Suprapubic skin (tissue), 4 donors: ENCODE measurements at regions not wholly inside any gene's neighbourhood (a gene's known extent, or its start where the extent isn't known, plus 50 kb on each side); places are given as distances from the start of the nearest gene placed in this dataset.

Experiments used
- DNase-seq, 2 donors: peaks; one replicate each; pipeline ENCODE4 v3.0.0-alpha.2; 2019; ENCODE audit warnings: low spot score in 2 of 2
- H3K27ac ChIP-seq: fragments of 200-600 bp; sonication (generic); one replicate; pipeline ENCODE4 v1.5.1; 2019
- H3K27me3 ChIP-seq: fragments of 200-600 bp; sonication (generic); one replicate; pipeline ENCODE4 v1.5.1; 2019
- H3K36me3 ChIP-seq: fragments of 200-600 bp; sonication (generic); one replicate; pipeline ENCODE4 v1.5.1; 2019
- H3K4me1 ChIP-seq: fragments of 200-600 bp; sonication (generic); one replicate; pipeline ENCODE4 v1.5.1; 2019
- H3K4me3 ChIP-seq: fragments of 200-600 bp; sonication (generic); one replicate; pipeline ENCODE4 v1.5.1; 2019; ENCODE audit warnings: mild to moderate bottlenecking
- H3K9me3 ChIP-seq: fragments of 200-600 bp; sonication (generic); one replicate; pipeline ENCODE4 v1.5.1; 2019
- CTCF ChIP-seq, 2 donors: fragments of 200-600 bp in 1 of 2; fragments of 450-650 bp in 1 of 2; sonication (generic) in 1 of 2; IDR thresholded peaks; one replicate each; pipeline ENCODE4 v1.5.1; 2016 to 2019; ENCODE audit warnings: antibody characterized with exemption in 2 of 2, mild to moderate bottlenecking in 1 of 2, moderate library complexity in 1 of 2
- EP300 ChIP-seq: sonication (generic); formaldehyde crosslinking; IDR thresholded peaks from one replicate; pipeline ENCODE4 v1.6.1; 2017; ENCODE audit warnings: antibody characterized with exemption
- POLR2A ChIP-seq, 2 donors: fragments of 450-650 bp; IDR thresholded peaks; one replicate each; pipeline ENCODE4 v1.6.1; 2017; ENCODE audit warnings: antibody characterized with exemption in 2 of 2, mild to moderate bottlenecking in 2 of 2, moderate library complexity in 2 of 2
- POLR2AphosphoS5 ChIP-seq, 3 donors: sonication (generic); formaldehyde crosslinking; IDR thresholded peaks; one replicate each; pipeline ENCODE4 v1.6.1; 2017; ENCODE audit warnings: antibody characterized with exemption in 3 of 3
- WGBS: methylation state at CpG from one replicate; pipeline ENCODE4 v1.1.5; 2018; 5-methylcytosine and 5-hydroxymethylcytosine counted together

GRCh38 chr9:81787747-81788632, 98.6 kb upstream of the TLE1 start:
- Histone ChIP-seq H3K27me3 (no peaks in the 10 kb centered on the region), H3K4me3 (no peak overlapping the region), H3K36me3 (no peaks in the 10 kb centered on the region), H3K9me3 (no peaks in the 10 kb centered on the region), H3K4me1 (no peaks in the 10 kb centered on the region), H3K27ac (no peak overlapping the region)
- TF ChIP-seq EP300, result no peak
- TF ChIP-seq POLR2AphosphoS5 (IDR thresholded peaks at IDR 0.05), result no peak
- TF ChIP-seq CTCF (IDR thresholded peaks at IDR 0.05), result no peak
- TF ChIP-seq POLR2A (IDR thresholded peaks at IDR 0.05), result no peak
- 74% methylated on average over 4 of the region's 4 CpGs for WGBS
- DNase-seq, result no peak

GRCh38 chr9:81789721-81790120, 100.4 kb upstream of the TLE1 start:
- Histone ChIP-seq H3K9me3 (no peaks in the 10 kb centered on the region), H3K4me1 (no peaks in the 10 kb centered on the region), H3K27me3 (no peaks in the 10 kb centered on the region), H3K36me3 (no peaks in the 10 kb centered on the region), H3K27ac (no peak overlapping the region), H3K4me3 (no peak overlapping the region)
- WGBS, result 85% methylated on average over 1 of the region's 1 CpG
- no peak for TF ChIP-seq POLR2A (IDR thresholded peaks at IDR 0.05)
- no peak for TF ChIP-seq POLR2AphosphoS5 (IDR thresholded peaks at IDR 0.05)
- no peak for TF ChIP-seq CTCF (IDR thresholded peaks at IDR 0.05)
- TF ChIP-seq EP300, result no peak
- no peak for DNase-seq

GRCh38 chr9:81790166-81790565, 100.8 kb upstream of the TLE1 start:
- H3K4me1 ChIP-seq, result no peaks in the 10 kb centered on the region
- no peaks in the 10 kb centered on the region for H3K27me3 ChIP-seq
- 85% methylated on average over 2 of the region's 2 CpGs for WGBS
- no peak overlapping the region for H3K27ac ChIP-seq
- no peak for TF ChIP-seq EP300
- no peak for TF ChIP-seq POLR2AphosphoS5 (IDR thresholded peaks at IDR 0.05)
- no peak for TF ChIP-seq CTCF (IDR thresholded peaks at IDR 0.05)
- TF ChIP-seq POLR2A (IDR thresholded peaks at IDR 0.05), result no peak
- no peaks in the 10 kb centered on the region for H3K36me3 ChIP-seq
- H3K4me3 ChIP-seq, result no peak overlapping the region
- no peaks in the 10 kb centered on the region for H3K9me3 ChIP-seq
- no peak for DNase-seq

GRCh38 chr9:81791076-81791475, 101.7 kb upstream of the TLE1 start:
- WGBS, result 92% methylated on average over 7 of the region's 7 CpGs
- TF ChIP-seq CTCF (IDR thresholded peaks at IDR 0.05) (no peak), EP300 (no peak), POLR2A (IDR thresholded peaks at IDR 0.05) (no peak), POLR2AphosphoS5 (IDR thresholded peaks at IDR 0.05) (no peak)
- Histone ChIP-seq H3K27me3 (no peaks in the 10 kb centered on the region), H3K9me3 (no peaks in the 10 kb centered on the region), H3K4me1 (no peaks in the 10 kb centered on the region), H3K4me3 (no peak overlapping the region), H3K36me3 (no peaks in the 10 kb centered on the region), H3K27ac (no peak overlapping the region)
- DNase-seq, result no peak

- Histone ChIP-seq H3K4me3 (no peak overlapping the region), H3K27me3 (no peaks in the 10 kb centered on the region), H3K27ac (no peak overlapping the region), H3K36me3 (no peaks in the 10 kb centered on the region), H3K4me1 (no peaks in the 10 kb centered on the region), H3K9me3 (no peaks in the 10 kb centered on the region)
- 80% methylated on average over 3 of the region's 3 CpGs for WGBS
- TF ChIP-seq POLR2AphosphoS5 (IDR thresholded peaks at IDR 0.05) (no peak), EP300 (no peak), CTCF (IDR thresholded peaks at IDR 0.05) (no peak), POLR2A (IDR thresholded peaks at IDR 0.05) (no peak)
- no peak for DNase-seq
Observed at GRCh38 chr9:81798606-81799005, 109.3 kb upstream of the TLE1 start.
